Mesendoderm (in vitro differentiated cells): ENCODE measurements at regions not wholly inside any gene's neighbourhood (a gene's known extent, or its start where the extent isn't known, plus 50 kb on each side); places are given as distances from the start of the nearest gene placed in this dataset.

ENCODE experiments used
- DNase-seq: peaks from one replicate; pipeline ENCODE4 v3.0.0; 2013
- H2AK5ac ChIP-seq: 2 replicates; pipeline ENCODE4 v1.6.1; 2013; ENCODE audit warnings: low read length, inconsistent platforms
- H2BK120ac ChIP-seq: 2 replicates; pipeline ENCODE4 v1.6.1; 2013; ENCODE audit warnings: low read depth, mild to moderate bottlenecking, low read length, moderate library complexity, mixed read lengths
- H2BK15ac ChIP-seq: replicated peaks from 2 replicates; pipeline ENCODE4 v1.6.1; 2013; ENCODE audit warnings: low read depth, mild to moderate bottlenecking, moderate library complexity
- H2BK5ac ChIP-seq: 2 replicates; pipeline ENCODE4 v1.6.1; 2013; ENCODE audit warnings: low read length, inconsistent platforms
- H3K18ac ChIP-seq: 2 replicates; pipeline ENCODE4 v1.6.1; 2013; ENCODE audit warnings: mild to moderate bottlenecking, low read length, mixed read lengths
- H3K23ac ChIP-seq: one replicate; pipeline ENCODE4 v1.6.1; 2013; ENCODE audit warnings: low read length
- H3K27ac ChIP-seq: 2 replicates; pipeline ENCODE4 v1.5.1; 2013; ENCODE audit warnings: low read depth, mild to moderate bottlenecking, inconsistent platforms, low read length, moderate library complexity
- H3K27me3 ChIP-seq: 2 replicates; pipeline ENCODE4 v1.6.1; 2013; ENCODE audit warnings: low read length, control low read depth, mild to moderate bottlenecking, inconsistent platforms; ENCODE audit not compliant: insufficient read depth, poor library complexity
- H3K36me3 ChIP-seq: 2 replicates; pipeline ENCODE4 v1.6.1; 2013; ENCODE audit warnings: low read length, inconsistent platforms; ENCODE audit not compliant: control insufficient read depth, insufficient read depth
- H3K4ac ChIP-seq: one replicate; pipeline ENCODE4 v1.6.1; 2013; ENCODE audit warnings: low read depth, mild to moderate bottlenecking, low read length, moderate library complexity
- H3K4me1 ChIP-seq: 2 replicates; pipeline ENCODE4 v1.6.1; 2013; ENCODE audit warnings: low read depth, low read length, inconsistent platforms; ENCODE audit not compliant: control insufficient read depth
- H3K4me2 ChIP-seq: 2 replicates; pipeline ENCODE4 v1.6.1; 2013; ENCODE audit warnings: low read length
- H3K4me3 ChIP-seq: 2 replicates; pipeline ENCODE4 v1.5.1; 2013; ENCODE audit warnings: mild to moderate bottlenecking, low read length
- H3K56ac ChIP-seq: one replicate; pipeline ENCODE4 v1.6.1; 2013; ENCODE audit warnings: low read length
- H3K79me1 ChIP-seq: 2 replicates; pipeline ENCODE4 v1.6.1; 2013; ENCODE audit warnings: low read length, inconsistent platforms
- H3K79me2 ChIP-seq: 2 replicates; pipeline ENCODE4 v1.6.1; 2013; ENCODE audit warnings: mild to moderate bottlenecking, low read length; ENCODE audit not compliant: control insufficient read depth, insufficient read depth
- H3K9ac ChIP-seq: 2 replicates; pipeline ENCODE4 v1.6.1; 2013; ENCODE audit warnings: low read length, inconsistent platforms
- H4K5ac ChIP-seq: one replicate; pipeline ENCODE4 v1.6.1; 2013; ENCODE audit warnings: low read length
- H4K8ac ChIP-seq: one replicate; pipeline ENCODE4 v1.6.1; 2013; ENCODE audit warnings: low read depth, mild to moderate bottlenecking, control low read depth, low read length, moderate library complexity
- WGBS: extraction: QIAGEN DNeasy Blood & Tissue Kit; methylation state at CpG from one replicate; pipeline ENCODE4 v1.1.7; 2013; ENCODE audit warnings: low lambda C conversion rate, missing lambda C conversion rate; ENCODE audit not compliant: insufficient coverage; ENCODE audit errors: extremely low coverage; 5-methylcytosine and 5-hydroxymethylcytosine counted together

- WGBS: no CpG with 5 or more reads among the region's 13 CpGs
- Histone ChIP-seq H3K4ac (no peak overlapping the region), H3K4me2 (no peak overlapping the region), H4K8ac (no peak overlapping the region), H2BK15ac (no peak overlapping the region), H3K4me3 (no peak overlapping the region), H4K5ac (no peak overlapping the region), H3K56ac (no peak overlapping the region), H3K9ac (no peak overlapping the region), H3K18ac (no peak overlapping the region), H3K36me3 (no peaks in the 10 kb centered on the region), H3K4me1 (no peaks in the 10 kb centered on the region), H3K79me1 (no peaks in the 10 kb centered on the region), H3K27me3 (no peaks in the 10 kb centered on the region), H2BK120ac (no peak overlapping the region), H3K23ac (no peak overlapping the region), H2BK5ac (no peak overlapping the region), H3K27ac (no peak overlapping the region), H3K79me2 (no peaks in the 10 kb centered on the region), H2AK5ac (no peak overlapping the region)
- DNase-seq: no peak
These were observed 106.6 kb downstream of the BRMS1L start for GRCh38 chr14:35932659-35933159.

- no peaks in the 10 kb centered on the region for H3K27me3 ChIP-seq
- H2BK120ac ChIP-seq: no peak overlapping the region
- no peaks in the 10 kb centered on the region for H3K4me1 ChIP-seq
- no peak overlapping the region for H3K56ac ChIP-seq
- H2BK5ac ChIP-seq: no peak overlapping the region
- no peak overlapping the region for H3K23ac ChIP-seq
- no peaks in the 10 kb centered on the region for H3K79me1 ChIP-seq
- no peak overlapping the region for H3K4me3 ChIP-seq
- H3K79me2 ChIP-seq: no peaks in the 10 kb centered on the region
- no peak overlapping the region for H2AK5ac ChIP-seq
- no peak overlapping the region for H4K5ac ChIP-seq
- H3K9ac ChIP-seq: no peak overlapping the region
- no peak overlapping the region for H3K4ac ChIP-seq
- no peak for DNase-seq
- H3K27ac ChIP-seq: no peak overlapping the region
- H3K18ac ChIP-seq: no peak overlapping the region
- no peaks in the 10 kb centered on the region for H3K36me3 ChIP-seq
- H3K4me2 ChIP-seq: no peak overlapping the region
- H4K8ac ChIP-seq: no peak overlapping the region
- no peak overlapping the region for H2BK15ac ChIP-seq
These were observed 106.0 kb downstream of the BRMS1L start for GRCh38 chr14:35932136-35932535.

DNA sequence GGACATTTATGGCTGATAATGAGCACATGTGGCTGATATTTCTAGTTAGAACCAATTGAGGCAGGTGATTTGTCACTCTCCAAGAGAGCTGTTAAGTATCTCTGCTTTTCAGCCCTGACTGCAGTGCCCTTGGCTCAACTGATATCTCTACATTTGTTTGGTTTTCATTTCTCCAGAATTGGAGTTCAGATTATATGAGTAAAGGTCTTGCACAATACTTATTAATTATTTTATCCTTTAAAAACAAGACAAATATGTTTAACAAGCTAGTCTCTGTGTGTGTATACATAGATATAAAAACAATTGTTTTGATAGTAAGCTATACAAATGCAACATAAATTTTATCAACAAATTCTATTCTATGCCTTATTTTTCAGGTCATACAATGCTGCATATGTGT is 105.2 kb downstream of the BRMS1L start:
- no peak for DNase-seq
- Histone ChIP-seq H3K79me2 (no peaks in the 10 kb centered on the region), H3K56ac (no peak overlapping the region), H3K4me3 (no peak overlapping the region), H3K18ac (no peak overlapping the region), H3K36me3 (no peaks in the 10 kb centered on the region), H3K4me2 (no peak overlapping the region), H4K8ac (no peak overlapping the region), H3K27me3 (no peaks in the 10 kb centered on the region), H2BK5ac (no peak overlapping the region), H3K79me1 (no peaks in the 10 kb centered on the region), H2BK15ac (no peak overlapping the region), H3K4ac (no peak overlapping the region), H2BK120ac (no peak overlapping the region), H3K4me1 (no peaks in the 10 kb centered on the region), H3K23ac (no peak overlapping the region), H3K27ac (no peak overlapping the region), H3K9ac (no peak overlapping the region), H4K5ac (no peak overlapping the region), H2AK5ac (no peak overlapping the region)

GRCh38 chr14:35929186-35929585 is 103.0 kb downstream of the BRMS1L start:
- Histone ChIP-seq H3K27me3 (no peaks in the 10 kb centered on the region), H3K56ac (no peak overlapping the region), H3K4me2 (no peak overlapping the region), H3K9ac (no peak overlapping the region), H4K5ac (no peak overlapping the region), H4K8ac (no peak overlapping the region), H2BK120ac (no peak overlapping the region), H3K4ac (no peak overlapping the region), H2AK5ac (no peak overlapping the region), H3K23ac (no peak overlapping the region), H3K27ac (no peak overlapping the region), H3K4me3 (no peak overlapping the region), H3K18ac (no peak overlapping the region), H3K36me3 (no peaks in the 10 kb centered on the region), H2BK15ac (no peak overlapping the region), H3K4me1 (no peaks in the 10 kb centered on the region), H3K79me2 (no peaks in the 10 kb centered on the region), H2BK5ac (no peak overlapping the region), H3K79me1 (no peaks in the 10 kb centered on the region)
- DNase-seq: no peak
- WGBS: no CpG with 5 or more reads among the region's 4 CpGs

GRCh38 chr14:35927727-35928126 is 101.6 kb downstream of the BRMS1L start:
- no CpG with 5 or more reads among the region's 3 CpGs for WGBS
- Histone ChIP-seq H4K5ac (no peak overlapping the region), H3K23ac (no peak overlapping the region), H3K36me3 (no peaks in the 10 kb centered on the region), H2BK15ac (no peak overlapping the region), H2AK5ac (no peak overlapping the region), H4K8ac (no peak overlapping the region), H3K79me1 (no peaks in the 10 kb centered on the region), H3K4me1 (no peaks in the 10 kb centered on the region), H3K79me2 (no peaks in the 10 kb centered on the region), H3K56ac (no peak overlapping the region), H3K4me2 (no peak overlapping the region), H3K27ac (no peak overlapping the region), H3K18ac (no peak overlapping the region), H2BK5ac (no peak overlapping the region), H2BK120ac (no peak overlapping the region), H3K4ac (no peak overlapping the region), H3K4me3 (no peak overlapping the region), H3K9ac (no peak overlapping the region), H3K27me3 (no peaks in the 10 kb centered on the region)
- no peak for DNase-seq

DNA sequence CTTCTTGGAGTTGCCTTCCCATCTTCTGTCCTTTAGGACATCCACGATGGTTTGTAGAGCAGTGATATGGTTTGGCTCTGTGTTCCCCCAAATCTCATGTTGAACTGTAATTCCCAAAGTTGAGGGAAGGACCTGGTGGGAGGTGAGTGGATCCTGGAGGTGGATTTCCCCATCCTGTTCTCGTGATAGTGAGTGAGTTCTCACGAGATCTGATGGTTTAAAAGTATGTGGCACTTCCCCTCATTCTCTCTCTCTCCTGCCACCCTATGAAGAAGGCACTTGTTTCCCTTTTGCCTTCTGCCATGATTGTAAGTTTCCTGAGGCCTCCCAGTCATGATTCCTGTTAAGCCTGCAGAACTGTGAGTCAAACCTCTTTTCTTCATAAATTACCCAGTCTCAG is 99.2 kb downstream of the BRMS1L start:
- Histone ChIP-seq H2BK5ac (no peak overlapping the region), H3K56ac (no peak overlapping the region), H3K9ac (no peak overlapping the region), H2BK120ac (no peak overlapping the region), H3K4ac (no peak overlapping the region), H3K4me2 (no peak overlapping the region), H4K8ac (no peak overlapping the region), H3K27me3 (no peaks in the 10 kb centered on the region), H3K4me3 (no peak overlapping the region), H3K4me1 (no peaks in the 10 kb centered on the region), H3K79me2 (no peaks in the 10 kb centered on the region), H3K23ac (no peak overlapping the region), H3K27ac (no peak overlapping the region), H2AK5ac (no peak overlapping the region), H3K79me1 (no peaks in the 10 kb centered on the region), H4K5ac (no peak overlapping the region), H3K18ac (no peak overlapping the region), H3K36me3 (no peaks in the 10 kb centered on the region), H2BK15ac (no peak overlapping the region)
- WGBS: no CpG with 5 or more reads among the region's 3 CpGs
- no peak for DNase-seq
